K562 (cell line): ENCODE measurements at regions not wholly inside any gene's neighbourhood (a gene's known extent, or its start where the extent isn't known, plus 50 kb on each side); places are given as distances from the start of the nearest gene placed in this dataset.

Source experiments
- ATAC-seq: fragments of 200-7000 bp; cut with Tn5 transposase; 3 replicates; pipeline ENCODE4 v1.9.1; 2020; ENCODE audit warnings: moderate library complexity
- BruUV-seq: library from RNA; stranded (reverse); fragments of 400-500 nt; replicated peaks from 2 replicates; lab custom pipeline; 2021; lab: Mats Ljungman, UMichigan
- CTCF ChIA-PET: fragments of 300-600 bp; formaldehyde crosslinking; extraction: SDS; loops from one replicate; lab custom pipeline; 2021; ENCODE audit warnings: low intra/inter-chr PET ratio; lab: Yijun Ruan, JAX
- POLR2A ChIA-PET: fragments of 300-600, 350-650 bp; sonication (Branson Sonifier 250); formaldehyde crosslinking; extraction: SDS; loops from one replicate; lab custom pipeline; 2021; ENCODE audit warnings: antibody characterized with exemption, inconsistent platforms; lab: Yijun Ruan, JAX
- DNase-seq, 4 experiments: peaks; one replicate each; pipeline versions ENCODE4 v3.0.0 to v3.0.0-alpha.2; 2011 to 2018; ENCODE audit warnings: low spot score in 3 of 4, mixed read lengths in 3 of 4; ENCODE audit errors: extremely low read depth in 1 of 4
- FAIRE-seq: peaks from 2 replicates; lab custom pipeline; 2011; peaks lifted over from hg19 to GRCh38; lab: Jason Lieb, UNC
- H2AFZ ChIP-seq: 2 replicates; pipeline ENCODE4 v1.6.0; 2011; ENCODE audit warnings: low read depth, low read length, control low read depth, inconsistent platforms
- H3K27ac ChIP-seq: fragments of 200-600 bp; 3 replicates; pipeline ENCODE4 v1.8.0; 2011; ENCODE audit warnings: low read depth, mild to moderate bottlenecking, control low read depth, inconsistent platforms, low read length, moderate library complexity, mixed read lengths; ENCODE audit errors: extremely low read depth
- H3K27me3 ChIP-seq, 2 experiments: fragments of 300-600 bp in 1 of 2; 2 replicates in 1 of 2; 3 replicates in 1 of 2; pipeline versions ENCODE4 v1.6.0 to v1.8.0; 2011; ENCODE audit warnings: inconsistent platforms in 2 of 2, low read length in 2 of 2, mild to moderate bottlenecking in 1 of 2, mixed read lengths in 1 of 2, moderate library complexity in 1 of 2; ENCODE audit not compliant: control insufficient read depth in 2 of 2, insufficient read depth in 2 of 2
- H3K36me3 ChIP-seq: fragments of 300-600 bp; 3 replicates; pipeline ENCODE4 v1.8.0; 2011; ENCODE audit warnings: mild to moderate bottlenecking, low read length, inconsistent platforms; ENCODE audit not compliant: control insufficient read depth, insufficient read depth
- H3K4me1 ChIP-seq, 2 experiments: fragments of 200-600 bp in 1 of 2; replicated peaks in 1 of 2; 2 replicates in 1 of 2; 3 replicates in 1 of 2; pipeline versions ENCODE4 v1.5.1 to v1.8.0; 2011; ENCODE audit warnings: inconsistent platforms in 2 of 2, low read length in 2 of 2, mild to moderate bottlenecking in 1 of 2, mixed read lengths in 1 of 2, moderate library complexity in 1 of 2; ENCODE audit not compliant: control insufficient read depth in 2 of 2, insufficient read depth in 2 of 2
- H3K4me2 ChIP-seq: 2 replicates; pipeline ENCODE4 v1.6.1; 2011; ENCODE audit warnings: low read length, control low read depth, inconsistent platforms, mixed read lengths; ENCODE audit not compliant: insufficient read depth
- H3K4me3 ChIP-seq: fragments of 200-600 bp; sonication (generic), shearing (Covaris generic); 2 replicates; pipeline ENCODE4 v1.5.1; 2016; ENCODE audit warnings: control low read depth, inconsistent platforms
- H3K79me2 ChIP-seq: fragments of 200-600 bp; 3 replicates; pipeline ENCODE4 v1.8.0; 2011; ENCODE audit warnings: low read length, inconsistent platforms; ENCODE audit not compliant: control insufficient read depth, insufficient read depth
- H3K9ac ChIP-seq, 2 experiments: 2 replicates each; pipeline versions ENCODE4 v1.6.0 to v1.6.1; 2011; ENCODE audit warnings: low read depth in 2 of 2, low read length in 2 of 2, control low read depth in 1 of 2, inconsistent platforms in 1 of 2, mild to moderate bottlenecking in 1 of 2, mixed read lengths in 1 of 2; ENCODE audit not compliant: insufficient read depth in 1 of 2
- H3K9me1 ChIP-seq: one replicate; pipeline ENCODE4 v1.6.0; 2011; ENCODE audit warnings: inconsistent platforms, mild to moderate bottlenecking, low read length, moderate library complexity; ENCODE audit not compliant: control insufficient read depth, insufficient read depth
- H3K9me3 ChIP-seq: replicated peaks from 2 replicates; pipeline ENCODE4 v1.5.1; 2011; ENCODE audit warnings: low read depth, low read length, inconsistent platforms; ENCODE audit not compliant: control insufficient read depth, insufficient read depth
- H4K20me1 ChIP-seq: replicated peaks from 2 replicates; pipeline ENCODE4 v1.6.1; 2011; ENCODE audit warnings: low read length, inconsistent platforms, mixed read lengths; ENCODE audit not compliant: control insufficient read depth, insufficient read depth
- ARID3B ChIP-seq: fragments of 250-450 bp; sonication (Bioruptor Pico); IDR thresholded peaks from 2 replicates; pipeline ENCODE4 v1.4.0; 2020; ENCODE audit warnings: borderline replicate concordance
- DNMT1 ChIP-seq: fragments of 450-650 bp; IDR thresholded peaks from 2 replicates; pipeline ENCODE4 v1.6.1; 2016; ENCODE audit warnings: antibody characterized with exemption, mild to moderate bottlenecking
- EZH2 ChIP-seq: IDR thresholded peaks from 2 replicates; pipeline ENCODE4 v1.6.1; 2012; ENCODE audit warnings: low read depth, mild to moderate bottlenecking, inconsistent platforms, low read length, borderline replicate concordance
- FOXA1 ChIP-seq: fragments of 450-650 bp; IDR thresholded peaks from 2 replicates; pipeline ENCODE4 v1.6.1; 2016; ENCODE audit warnings: mild to moderate bottlenecking, borderline replicate concordance
- ID3 ChIP-seq, 2 experiments: fragments of 250-450 bp in 1 of 2; fragments of 450-650 bp in 1 of 2; sonication (Bioruptor Pico) in 1 of 2; IDR thresholded peaks; 2 replicates each; pipeline versions ENCODE4 v1.6.1 to v1.8.0; 2016 to 2021; ENCODE audit warnings: mild to moderate bottlenecking in 2 of 2, moderate library complexity in 2 of 2, missing compliant biosample characterization in 1 of 2, missing genetic modification characterization in 1 of 2
- POLR2A ChIP-seq: fragments of 450-650 bp; conservative IDR thresholded peaks from 2 replicates; pipeline ENCODE4 v1.6.1; 2016
- RNF2 ChIP-seq: sonication (generic); IDR thresholded peaks from 2 replicates; pipeline ENCODE4 v1.6.1; 2016
- SMAD3 ChIP-seq: fragments of 450-650 bp; formaldehyde crosslinking; conservative IDR thresholded peaks from 2 replicates; pipeline ENCODE4 v1.4.0; 2020; ENCODE audit warnings: mild to moderate bottlenecking
- TSC22D4 ChIP-seq: fragments of 450-650 bp; IDR thresholded peaks from 2 replicates; pipeline ENCODE4 v1.6.1; 2016; ENCODE audit warnings: missing genetic modification characterization, missing biosample characterization, control low read depth
- ZNF174 ChIP-seq: fragments of 250-450 bp; sonication (Bioruptor Pico); IDR thresholded peaks from 2 replicates; pipeline ENCODE4 v1.4.0; 2020; ENCODE audit warnings: mild to moderate bottlenecking
- ZNF511 ChIP-seq: sonication (generic); formaldehyde crosslinking; IDR thresholded peaks from 2 replicates; pipeline ENCODE4 v1.8.0; 2022; ENCODE audit warnings: mild to moderate bottlenecking, missing genetic modification reagents
- ZNF589 ChIP-seq: fragments of 200-800 bp; sonication (Bioruptor generic); IDR thresholded peaks from 2 replicates; pipeline ENCODE4 v1.6.1; 2016; ENCODE audit warnings: low read depth, missing genetic modification characterization, missing compliant biosample characterization
- WGBS: fragments of 100-300 bp; shearing (Covaris generic); methylation state at CpG from one replicate; pipeline ENCODE4 v1.1.6; 2016; ENCODE audit warnings: low coverage, mixed read lengths; ENCODE audit not compliant: insufficient coverage; ENCODE audit errors: missing lambda C conversion rate; 5-methylcytosine and 5-hydroxymethylcytosine counted together
- in situ Hi-C: fragments of 300-500 bp; cut with MboI; formaldehyde crosslinking; loops from 4 replicates; pipeline ENCODE4 v1.15.0; 2018; ENCODE audit warnings: inconsistent platforms, mixed read lengths
- intact Hi-C: fragments of 100-400 bp; cut with micrococcal nuclease; formaldehyde crosslinking; loops from 2 replicates; pipeline ENCODE4 v1.14.2; 2022

- Histone ChIP-seq H3K36me3 (no peaks in the 10 kb centered on the region), H3K4me3 (no peak overlapping the region), H3K27ac (no peak overlapping the region), H3K79me2 (no peaks in the 10 kb centered on the region), H3K27me3 (no peaks in the 10 kb centered on the region), H3K4me1 (no peaks in the 10 kb centered on the region), H3K9ac (no peak overlapping the region)
- ATAC-seq (no peak), DNase-seq (no peak)
- ChIA-PET CTCF (no interaction called here), POLR2A (no interaction called here)
- intact Hi-C loops = no loop called here
- in situ Hi-C loops = no loop called here
- WGBS = 10% methylated on average over 3 of the region's 3 CpGs
- TF ChIP-seq SMAD3 = no peak
- no peak for TF ChIP-seq ZNF589
- TF ChIP-seq POLR2A = no peak
- no peak for TF ChIP-seq ZNF511 (CRISPR knock-in tag)
- no peak for TF ChIP-seq EZH2
- no peak for TF ChIP-seq DNMT1
- no peak for TF ChIP-seq RNF2
- no peak for TF ChIP-seq ZNF174
- no peak for TF ChIP-seq TSC22D4
- TF ChIP-seq ARID3B = no peak
- no peak for TF ChIP-seq FOXA1
- no peak for TF ChIP-seq ID3 (CRISPR knock-in tag; IDR thresholded peaks at IDR 0.05)
- TF ChIP-seq ID3 (tag; IDR thresholded peaks at IDR 0.05) = no peak
- TF ChIP-seq, all 486 proteins: peak for 0
- no peak for FAIRE-seq
- H4K20me1 ChIP-seq = no peaks in the 10 kb centered on the region
- BruUV-seq = no TSS peak
- H3K9me3 ChIP-seq = no peaks in the 10 kb centered on the region
- no peaks in the 10 kb centered on the region for H3K9me1 ChIP-seq
- no peak overlapping the region for H2AFZ ChIP-seq
- H3K4me2 ChIP-seq = no peak overlapping the region
Observed at GRCh38 chr18:29586210-29586609, 1409.3 kb upstream of the CDH2 start.
